HCEC 1CT (cell line): ENCODE measurements at regions not wholly inside any gene's neighbourhood (a gene's known extent, or its start where the extent isn't known, plus 50 kb on each side); places are given as distances from the start of the nearest gene placed in this dataset.
"Not testable (repeated sequence)": the region's sequence is repeated elsewhere in the genome, so short reads cannot be mapped to it uniquely, and the experiment has no call there.

Experiments used
- DNase-seq: peaks from one replicate; pipeline ENCODE4 v3.0.0-alpha.2; 2017

DNA sequence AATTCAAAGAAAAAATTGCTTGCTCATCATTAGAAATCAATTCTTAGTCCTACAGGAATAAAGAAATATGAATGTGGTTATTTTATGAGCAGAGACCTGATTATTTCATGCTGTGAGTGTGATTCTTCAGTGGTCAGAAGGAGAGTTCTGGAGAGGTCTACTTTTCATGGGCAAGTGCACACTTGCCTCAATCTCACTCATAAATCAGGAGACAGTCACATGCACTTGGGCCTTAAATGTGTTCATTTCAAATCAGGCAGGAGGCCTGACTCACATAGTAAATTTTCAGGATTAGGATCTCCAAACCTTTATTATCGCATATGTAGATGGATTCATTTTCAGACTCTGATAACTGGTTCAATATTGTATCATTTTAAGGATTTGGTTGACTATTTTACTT is 323.2 kb upstream of the CCNH start:
- no peak for DNase-seq

DNA sequence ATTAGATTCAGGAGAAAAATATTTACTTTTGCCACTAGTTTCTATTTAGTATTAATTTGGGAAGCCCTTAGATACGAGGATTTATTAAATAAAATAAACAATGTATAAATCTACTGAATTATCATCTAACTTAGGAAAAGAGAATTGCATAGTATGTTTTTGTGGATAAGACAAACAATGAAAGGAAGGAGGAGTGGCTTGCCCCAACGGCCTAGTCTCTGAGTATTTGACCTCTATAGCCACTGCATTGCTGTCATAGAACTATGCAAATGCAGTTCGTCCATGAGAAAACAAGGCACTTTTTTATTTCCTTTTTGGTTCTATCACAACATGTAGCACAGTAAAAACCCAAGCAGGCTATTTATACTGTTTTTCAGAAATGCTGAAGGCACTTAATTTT is 321.2 kb upstream of the CCNH start:
- DNase-seq = no peak

DNA sequence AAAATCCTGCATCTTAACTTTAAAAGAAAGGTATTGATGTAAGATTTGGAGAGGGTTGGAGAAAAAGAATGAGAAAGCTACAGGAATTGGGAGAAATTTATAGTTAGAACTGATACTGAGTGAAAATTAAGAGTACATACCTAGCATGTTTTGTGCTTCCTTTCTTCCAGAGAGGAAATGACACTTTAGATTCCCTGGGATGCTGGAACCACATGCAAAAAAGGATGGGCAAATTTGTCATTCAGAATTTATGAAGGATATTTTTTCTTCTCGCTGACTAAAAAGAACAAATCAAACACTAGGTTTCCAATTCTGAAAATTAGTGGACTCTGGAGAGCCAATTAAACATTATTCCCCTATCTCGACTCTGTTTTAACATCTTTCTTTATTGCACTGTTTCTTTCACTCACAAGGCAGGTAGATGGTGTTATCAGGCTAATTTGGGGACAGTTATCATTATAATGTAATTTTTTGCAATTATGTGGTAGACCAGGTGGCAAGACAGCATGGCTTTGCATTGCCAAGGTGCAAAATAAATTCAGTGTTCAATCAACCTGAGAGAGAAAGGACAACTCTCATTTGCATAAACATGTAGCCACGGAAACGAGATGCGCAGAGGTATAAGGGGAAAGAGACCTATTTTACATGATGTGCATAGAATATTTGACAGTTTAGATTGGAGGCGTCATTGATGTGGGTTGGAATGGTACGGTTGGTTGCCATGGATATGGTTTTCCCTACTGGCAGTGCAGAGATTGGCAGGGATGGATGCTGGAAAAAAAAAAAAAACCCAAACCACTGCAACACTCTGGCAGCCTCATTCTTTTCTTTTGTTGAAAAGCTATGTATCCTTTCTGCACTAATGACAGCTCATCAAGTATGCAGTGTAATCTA is 320.4 kb upstream of the CCNH start:
- no peak for DNase-seq

DNA sequence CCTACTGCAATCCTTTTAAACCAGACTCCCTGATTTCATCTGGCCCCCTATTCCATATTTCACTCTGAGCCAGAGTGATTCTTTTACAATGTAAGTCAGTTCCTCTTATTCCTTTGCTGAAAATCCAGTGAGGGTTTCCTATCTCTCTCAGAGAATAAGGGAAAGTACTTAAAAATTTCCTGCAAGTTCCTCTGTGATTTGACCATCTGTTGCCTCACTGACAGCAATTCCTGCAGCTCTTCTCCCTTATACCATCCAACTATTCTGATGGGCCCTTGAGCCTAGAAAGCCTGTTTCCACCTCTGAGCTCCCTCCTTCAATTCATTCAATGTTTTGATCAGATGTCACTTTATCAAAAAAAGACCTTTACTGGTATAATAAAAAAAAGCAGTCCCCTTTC is 317.1 kb upstream of the CCNH start:
- no peak for DNase-seq

DNA sequence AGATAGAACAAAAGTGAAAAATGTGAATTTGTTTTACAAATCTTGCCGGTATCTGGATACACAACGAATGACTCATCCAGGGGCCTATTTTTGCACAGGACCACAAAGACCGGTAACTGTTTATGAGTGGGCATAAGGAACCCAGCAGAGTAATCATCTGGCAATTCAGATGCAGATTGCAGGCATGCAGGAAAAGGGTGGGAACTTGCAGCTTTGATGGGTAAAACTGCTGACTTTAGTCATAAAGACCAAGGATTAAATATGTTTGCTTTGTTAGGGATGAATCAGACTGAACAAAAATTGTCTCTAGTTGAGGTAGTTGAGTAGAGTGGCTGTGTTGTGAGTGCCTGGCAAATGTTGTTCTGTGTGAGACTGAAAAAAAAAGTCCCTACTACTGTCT is 309.6 kb upstream of the CCNH start:
- no peak for DNase-seq

DNA sequence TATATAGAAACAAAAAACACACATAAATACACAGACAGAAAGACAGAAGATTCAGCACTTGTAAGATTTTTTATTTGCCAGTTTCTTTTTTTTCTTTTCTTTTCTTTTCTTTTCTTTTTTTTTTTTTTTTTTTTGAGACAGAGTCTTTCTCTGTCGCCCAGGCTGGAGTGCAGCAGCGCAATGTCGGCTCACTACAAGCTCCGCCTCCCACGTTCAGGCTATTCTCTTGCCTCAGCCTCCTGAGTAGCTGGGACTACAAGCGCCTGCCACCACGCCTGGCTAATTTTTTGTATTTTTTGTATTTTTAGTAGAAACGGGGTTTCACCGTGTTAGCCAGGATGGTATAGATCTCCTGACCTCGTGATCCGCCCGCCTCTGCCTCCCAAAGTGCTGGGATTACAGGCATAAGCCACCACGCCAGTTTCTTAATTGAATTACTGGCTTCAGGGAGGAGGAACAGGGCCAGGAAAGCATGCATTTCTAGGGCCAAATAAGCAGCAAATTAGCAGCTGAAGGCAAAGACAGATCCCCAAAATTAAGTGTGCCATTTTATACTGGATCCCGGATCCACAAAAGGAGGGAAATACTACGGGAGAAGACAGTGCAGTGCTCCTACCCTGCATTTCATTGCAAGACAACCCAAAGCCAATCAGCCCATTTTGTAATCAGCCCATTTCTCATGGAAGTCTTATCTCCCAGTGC is 305.6 kb upstream of the CCNH start:
- DNase-seq = not testable (repeated sequence)

DNA sequence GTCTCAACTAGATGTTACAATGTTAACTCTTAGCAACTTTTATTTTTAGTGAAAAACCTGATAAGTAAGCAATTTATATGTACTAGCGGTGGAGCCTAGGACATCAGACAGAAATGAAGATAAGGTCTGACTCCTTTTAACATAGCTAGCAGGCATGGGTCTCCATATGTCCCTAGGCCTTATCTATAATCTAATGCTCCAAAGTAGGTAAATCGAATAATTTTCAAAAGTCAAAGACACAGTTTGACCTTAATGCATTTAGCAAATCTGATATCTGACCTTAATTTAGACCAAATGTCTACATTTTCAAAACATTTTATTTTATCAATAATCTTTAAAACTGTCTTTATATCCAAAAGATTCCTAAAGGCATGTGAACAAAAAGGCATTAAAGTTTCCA is 305.0 kb upstream of the CCNH start:
- no peak for DNase-seq

DNA sequence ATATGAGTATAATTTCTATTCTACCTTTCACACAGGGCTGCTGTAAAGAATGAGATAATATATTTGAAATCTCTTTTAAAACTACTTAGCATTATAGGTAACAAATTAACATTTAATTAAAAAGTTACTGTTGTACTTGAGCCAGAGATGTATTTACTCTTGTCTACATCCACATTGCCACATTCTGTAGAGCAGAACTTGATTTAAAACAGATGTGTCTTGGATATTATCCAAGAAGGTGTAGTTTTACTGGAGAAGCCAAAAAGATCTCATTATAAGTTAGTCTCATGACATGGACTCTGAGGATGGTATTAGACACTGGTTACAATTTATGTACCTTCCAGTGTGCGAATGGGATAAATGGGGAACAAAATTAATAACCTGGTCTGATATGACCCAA is 293.1 kb upstream of the CCNH start:
- no peak for DNase-seq

DNA sequence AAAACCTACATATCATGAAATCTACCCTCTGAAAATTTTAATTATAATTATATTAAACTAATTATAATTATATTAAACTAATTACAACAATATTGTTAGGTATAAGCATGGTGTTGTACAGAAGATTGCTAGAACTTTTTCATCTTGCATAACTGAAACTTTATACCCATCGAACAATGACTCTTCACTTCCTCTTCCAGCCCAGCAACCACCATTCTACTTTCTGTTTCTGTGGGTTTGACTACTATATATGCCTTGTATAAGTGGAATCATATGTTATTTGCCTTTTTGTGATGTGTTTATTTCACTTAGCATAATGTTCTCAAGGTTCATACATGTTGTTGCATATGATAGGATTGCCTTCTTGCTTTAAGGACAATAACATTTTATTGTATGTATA is 274.2 kb upstream of the CCNH start:
- DNase-seq = no peak

DNA sequence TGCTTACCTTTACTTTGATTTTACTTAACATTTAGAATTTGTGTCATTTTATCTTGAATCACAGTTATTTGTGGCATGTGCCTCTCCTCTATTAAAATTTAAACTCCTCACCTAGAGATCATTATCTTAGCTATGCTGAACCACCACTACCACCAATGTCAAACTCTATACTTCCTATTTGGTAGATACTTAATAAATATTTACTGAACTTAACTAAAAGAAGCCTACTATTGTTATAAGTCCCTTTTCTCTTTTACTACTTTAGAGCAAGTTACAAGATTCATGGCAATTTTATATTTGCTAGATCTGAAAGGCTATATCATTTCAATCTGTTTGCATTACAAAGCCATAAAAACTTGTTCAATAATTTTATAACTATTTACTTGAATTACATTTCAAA is 273.3 kb upstream of the CCNH start:
- no peak for DNase-seq

DNA sequence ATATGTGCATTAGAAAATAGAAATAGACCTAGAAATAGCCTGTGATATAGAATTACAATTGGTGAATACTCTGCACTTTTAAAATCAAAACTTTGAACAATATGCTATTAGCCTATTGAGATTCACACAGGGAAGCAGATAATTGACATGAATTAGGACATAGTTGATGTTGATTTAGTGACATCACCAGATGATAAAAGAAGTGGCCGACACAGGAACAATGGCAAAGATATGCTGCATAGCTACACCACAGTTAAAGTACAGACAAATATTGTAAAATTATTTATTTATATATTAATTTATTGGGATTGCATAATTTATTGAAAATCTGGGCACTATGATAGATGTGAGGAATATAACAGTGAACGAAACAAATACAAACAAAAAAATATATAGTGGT is 261.5 kb upstream of the CCNH start:
- no peak for DNase-seq

DNA sequence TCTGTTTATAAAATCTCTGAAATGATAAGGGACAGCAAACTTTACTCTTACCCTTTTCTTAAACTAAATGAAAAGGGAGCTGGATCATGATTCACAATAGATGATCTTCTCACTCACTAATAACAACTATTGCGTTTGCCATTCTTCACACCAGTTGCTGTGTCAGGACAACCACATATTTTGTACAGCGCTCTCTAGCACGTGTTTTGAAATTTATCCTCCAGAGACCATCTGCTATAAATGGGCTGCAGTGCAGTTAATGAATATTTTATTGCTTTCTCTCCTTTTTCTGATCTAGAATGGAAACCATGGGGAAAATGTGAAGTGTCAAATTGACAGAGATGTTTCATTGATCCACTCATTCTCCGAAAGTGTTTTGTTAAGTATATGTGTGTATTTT is 258.4 kb upstream of the CCNH start:
- DNase-seq = no peak

DNA sequence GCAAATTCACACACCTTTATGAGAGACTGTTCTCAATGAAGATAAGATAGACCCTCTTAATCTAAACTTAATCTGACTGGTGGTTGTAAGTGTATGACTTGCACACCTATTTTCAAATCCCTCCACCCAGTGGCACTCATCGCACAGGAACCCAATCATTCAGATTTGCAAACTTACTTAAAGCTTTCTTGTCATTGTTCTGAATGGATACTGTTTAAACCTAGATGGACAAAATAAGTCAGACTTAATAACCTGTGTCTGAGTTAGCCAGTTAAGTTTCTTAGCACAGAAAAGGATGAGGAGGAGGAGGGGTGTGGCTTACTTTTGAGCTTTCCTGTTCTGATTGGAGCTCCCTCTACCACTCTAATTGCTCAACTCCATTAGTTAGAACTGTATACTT is 252.4 kb upstream of the CCNH start:
- DNase-seq = no peak

DNA sequence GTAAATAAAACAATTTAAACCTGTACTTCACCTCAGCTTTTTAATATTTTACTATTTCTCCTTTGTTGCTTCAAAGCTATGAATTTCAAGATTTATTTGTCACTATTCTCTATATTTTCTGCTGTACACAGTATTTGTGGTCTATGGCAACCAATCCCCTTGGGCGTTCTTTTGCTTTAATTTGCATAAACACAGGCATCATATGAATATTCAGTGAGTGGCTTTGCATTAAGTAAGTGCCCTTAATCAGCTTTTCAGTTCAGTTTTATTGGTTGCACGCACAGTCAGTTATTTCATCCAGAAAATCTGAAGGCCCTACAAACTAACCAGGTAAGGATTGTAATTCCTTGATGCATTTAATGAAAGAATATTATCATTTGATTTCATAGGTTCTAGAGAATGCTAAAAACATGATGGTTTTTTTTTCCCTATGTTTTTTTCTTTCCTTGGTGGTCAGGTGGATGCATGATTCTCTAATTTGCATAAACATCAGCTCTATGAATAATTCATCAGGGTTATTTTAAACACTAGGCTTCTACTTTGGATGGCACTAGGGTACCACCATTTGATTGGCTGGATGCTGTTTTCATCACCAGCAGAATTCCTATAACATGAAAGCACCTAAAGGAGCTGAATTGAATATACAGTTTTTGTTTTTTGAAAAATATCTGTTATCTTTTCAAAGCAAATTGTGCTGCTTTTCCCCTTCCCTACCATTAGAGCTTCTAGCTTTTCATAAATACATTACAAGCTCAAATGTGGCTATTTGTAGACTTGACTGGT is 249.2 kb upstream of the CCNH start:
- no peak for DNase-seq

DNA sequence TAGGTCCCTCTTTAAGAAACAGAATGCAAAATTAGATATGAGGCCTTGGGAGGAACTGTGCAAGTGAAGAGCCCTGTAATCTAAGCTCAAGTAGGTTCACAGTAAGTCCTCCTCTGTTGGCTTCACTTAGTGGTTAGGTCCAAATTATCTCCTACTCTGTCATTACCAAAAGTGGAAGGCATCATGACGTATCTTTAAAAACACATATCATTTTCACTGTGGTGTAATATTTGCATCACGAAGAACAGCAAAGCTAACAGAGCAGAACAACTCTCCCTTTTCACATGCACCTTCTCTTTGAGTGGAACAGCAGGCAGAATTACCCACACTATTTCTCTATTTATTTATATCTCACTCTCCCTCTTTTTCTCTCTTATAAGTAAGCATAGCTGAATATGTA is 240.5 kb upstream of the CCNH start:
- DNase-seq = no peak

DNA sequence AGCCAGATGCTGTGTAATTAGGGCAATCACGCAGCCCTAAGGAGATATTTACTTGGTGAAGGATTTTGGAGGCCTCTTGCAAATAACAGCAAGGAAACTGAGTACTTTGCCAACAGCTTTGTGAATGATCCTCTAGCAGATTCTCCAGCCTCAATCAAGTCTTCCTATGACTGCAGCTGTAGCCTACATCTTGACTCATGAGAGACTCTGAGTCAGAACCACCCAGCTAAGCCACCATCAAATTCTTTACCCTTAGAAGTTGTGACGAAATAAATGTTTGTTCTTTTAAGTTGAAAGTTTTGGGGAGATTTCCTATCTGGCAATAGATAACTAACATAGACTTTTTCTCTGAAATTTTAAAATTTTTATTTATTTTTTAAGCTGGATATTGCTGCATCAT is 237.6 kb upstream of the CCNH start:
- DNase-seq = no peak

DNA sequence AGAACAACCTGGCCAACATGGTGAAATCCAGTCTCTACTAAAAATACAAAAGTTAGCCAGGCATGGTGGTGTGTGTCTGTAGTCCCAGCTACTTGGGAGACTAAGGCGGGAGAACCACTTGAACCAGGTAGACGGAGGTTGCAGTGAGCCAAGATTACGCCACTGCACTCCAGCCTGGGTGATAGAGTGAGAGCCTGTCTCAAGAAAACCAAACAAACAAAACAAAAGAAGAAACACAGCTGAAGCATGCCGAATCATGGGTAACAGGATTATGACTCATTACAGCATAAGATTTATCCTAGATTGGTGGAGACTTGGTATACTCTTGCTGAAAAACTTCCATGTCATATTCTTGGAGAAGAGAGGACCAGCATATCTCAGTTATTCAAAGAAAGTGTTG is 236.7 kb upstream of the CCNH start:
- DNase-seq = no peak

DNA sequence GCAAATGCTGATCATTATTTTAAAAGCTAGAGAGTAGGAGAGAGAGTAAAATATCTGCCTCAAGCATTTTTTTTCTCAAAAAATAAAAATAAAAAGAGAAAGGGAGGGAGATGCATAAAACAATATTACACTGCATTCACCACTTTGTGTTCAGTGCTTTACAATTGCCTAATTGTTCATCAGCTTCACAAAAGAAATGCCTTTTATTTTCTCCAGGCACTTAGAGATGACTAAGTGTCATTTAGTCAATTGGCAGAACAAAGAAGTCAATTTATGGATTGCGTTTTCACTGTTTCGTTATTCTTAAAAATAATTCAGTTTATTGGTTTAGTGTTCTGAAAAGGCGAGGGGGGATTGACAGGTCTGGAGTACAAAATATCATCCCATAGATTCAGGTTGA is 232.5 kb upstream of the CCNH start:
- no peak for DNase-seq

DNA sequence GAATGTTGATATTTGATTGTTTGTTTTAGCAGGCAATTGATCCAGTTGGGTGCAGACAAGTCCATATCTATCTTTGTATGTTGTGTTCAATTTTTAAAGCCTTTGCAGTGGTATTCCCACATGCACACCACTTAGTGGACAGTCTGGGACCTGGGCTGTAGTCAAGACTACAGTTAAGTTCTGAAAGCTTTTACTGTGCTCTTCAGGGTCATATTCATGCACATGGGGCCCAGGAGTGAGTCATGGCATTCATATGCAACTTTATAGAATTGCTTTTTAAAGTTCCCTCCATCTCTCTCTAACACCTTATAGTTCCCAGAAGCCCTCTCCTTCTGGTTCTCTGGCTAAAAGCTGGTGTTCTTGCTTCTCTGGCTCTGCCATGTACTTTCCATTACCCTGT is 228.2 kb upstream of the CCNH start:
- no peak for DNase-seq

DNA sequence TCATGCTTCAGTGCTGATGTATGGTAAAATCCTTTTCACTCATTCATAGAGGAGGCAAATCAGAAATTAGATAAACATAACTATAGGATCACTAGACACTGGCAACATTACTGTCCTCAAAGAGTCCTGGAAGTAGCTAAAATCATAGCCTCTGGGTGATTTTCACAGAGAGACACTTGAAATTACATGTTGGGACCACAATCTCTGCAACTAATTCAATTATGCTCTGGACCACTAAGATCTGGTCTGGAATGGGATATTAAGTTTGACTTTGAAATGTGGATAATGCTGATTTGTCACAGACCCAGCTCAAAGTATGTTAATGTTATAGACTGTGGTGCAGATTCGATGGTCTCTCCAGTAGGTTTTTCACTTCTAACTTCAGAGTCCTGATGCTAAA is 214.6 kb upstream of the CCNH start:
- DNase-seq = no peak

DNA sequence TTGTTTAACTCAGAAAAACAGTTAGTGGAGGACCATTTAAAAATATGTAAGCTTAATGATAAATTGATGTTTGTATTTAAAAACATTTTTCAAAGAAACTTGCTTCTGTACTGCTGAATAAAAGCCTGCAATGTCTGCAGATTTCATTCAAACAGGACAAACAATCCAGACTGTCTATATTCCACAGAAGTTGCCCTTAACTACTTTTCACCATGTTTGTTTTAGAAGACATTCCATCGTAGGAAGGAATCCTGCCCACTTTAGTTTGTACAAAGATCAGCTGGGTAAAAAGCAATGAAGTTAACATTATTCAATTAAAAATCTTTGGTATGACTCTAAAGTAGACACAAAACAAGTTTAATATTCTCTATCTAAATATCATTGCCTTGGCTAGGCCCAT is 195.7 kb upstream of the CCNH start:
- DNase-seq = no peak

DNA sequence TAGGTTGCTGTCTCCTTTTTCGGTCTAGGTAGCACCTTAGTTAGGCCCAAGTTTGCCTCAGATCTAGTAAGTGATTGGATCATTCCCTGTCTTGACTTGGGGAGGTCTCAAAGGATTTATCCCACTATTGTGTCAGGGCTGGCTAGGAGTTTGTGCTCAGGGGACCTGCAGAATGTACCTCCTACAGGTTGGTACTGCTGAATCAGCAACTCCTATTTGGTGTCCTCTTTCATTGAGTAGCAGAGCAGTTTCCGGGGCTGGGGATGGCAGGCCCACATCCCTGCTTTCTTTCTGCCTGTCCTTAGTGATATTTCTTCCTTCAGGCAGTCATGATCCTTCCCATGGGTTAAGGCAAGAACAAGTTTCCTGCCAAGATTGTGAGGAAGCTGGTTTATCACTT is 192.9 kb upstream of the CCNH start:
- no peak for DNase-seq

DNA sequence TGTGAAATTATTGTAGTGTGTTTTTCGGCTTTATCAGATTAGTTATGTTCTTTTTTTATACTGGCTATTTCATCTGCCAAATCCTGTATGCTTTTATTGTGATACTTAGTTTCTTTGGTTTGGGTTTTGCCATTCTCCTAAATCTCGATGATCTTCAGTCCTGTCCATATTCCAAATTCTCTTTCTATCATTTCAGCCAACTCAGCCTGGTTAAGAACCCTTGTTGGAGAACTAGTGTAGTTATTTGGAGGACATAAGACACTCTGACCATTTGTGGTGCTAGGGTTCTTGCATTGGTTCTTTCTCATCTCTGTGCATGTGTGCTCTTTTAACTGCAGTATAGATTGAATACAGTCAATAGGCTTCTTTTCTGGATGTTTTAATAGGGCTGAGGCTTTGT is 187.0 kb upstream of the CCNH start:
- no peak for DNase-seq

DNA sequence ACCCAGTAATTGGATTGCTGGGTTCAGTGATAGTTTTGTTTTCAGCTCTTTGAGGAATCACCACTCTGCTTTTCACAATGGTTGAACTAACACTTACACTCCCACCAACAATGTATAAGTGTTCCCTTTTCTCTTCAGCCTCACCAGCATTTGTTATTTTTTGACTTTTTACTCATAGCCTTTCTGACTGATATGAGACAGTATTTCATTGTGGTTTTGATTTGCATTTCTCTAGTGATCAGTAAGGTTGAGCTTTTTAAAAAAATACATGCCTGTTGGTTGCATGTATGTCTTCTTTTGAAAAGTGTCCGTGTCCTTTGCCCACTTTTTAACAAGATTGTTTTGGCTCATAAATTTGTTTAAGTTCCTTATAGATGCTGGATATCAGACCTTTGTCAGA is 185.7 kb upstream of the CCNH start:
- no peak for DNase-seq
